ENCODE measurements at regions not wholly inside any gene's neighbourhood (a gene's known extent, or its start where the extent isn't known, plus 50 kb on each side); places are given as distances from the start of the nearest gene placed in this dataset.

- no peak overlapping the region for H4K8ac ChIP-seq (replicated peaks; ENCODE audit: insufficient read length, low read depth, low read length)
- no peak overlapping the region for H2BK20ac ChIP-seq (ENCODE audit: low read depth, low read length, poor library complexity, severe bottlenecking)
- H3K9ac ChIP-seq (ENCODE audit: extremely low read depth, insufficient read length, low read length): no peak overlapping the region
- no peak overlapping the region for H2BK5ac ChIP-seq (ENCODE audit: insufficient read length, low read length)
- no peak overlapping the region for H3K23ac ChIP-seq (ENCODE audit: insufficient read length, low read depth, low read length)
- H4K5ac ChIP-seq (ENCODE audit: insufficient read length, low read depth, low read length): no peak overlapping the region
- H2BK120ac ChIP-seq (ENCODE audit: low read depth, low read length, poor library complexity, severe bottlenecking): no peak overlapping the region
- Mint-ChIP-seq H3K27me3 (ENCODE audit: low read depth) (peaks cover 15% of the 10 kb centered on the region), H3K27ac (no peak overlapping the region), H3K4me1 (peaks cover 0 to 9% of the 10 kb centered on the region in 2 experiments; a peak in 2 of 4 replicates), H3K4me3 (no peak overlapping the region), H3K9me3 (no peaks in the 10 kb centered on the region), H3K36me3 (ENCODE audit: insufficient read depth in 1 of 3, low read depth in 3 of 3) (no peaks in the 10 kb centered on the region)
- H4K91ac ChIP-seq (ENCODE audit: insufficient read length, low read depth, low read length): no peak overlapping the region
- no peaks in the 10 kb centered on the region for H3K79me1 ChIP-seq (ENCODE audit: insufficient read depth, low read depth, low read length, poor library complexity, severe bottlenecking)
- H3K27ac ChIP-seq (ENCODE audit: insufficient read length, low read depth, low read length): no peak overlapping the region
- no peak overlapping the region for H3K56ac ChIP-seq (ENCODE audit: insufficient read length, low read depth, low read length)
- no peak for DNase-seq
- H2BK15ac ChIP-seq (ENCODE audit: low read depth, low read length): no peak overlapping the region
- WGBS (ENCODE audit: extremely low coverage, insufficient read length, low lambda C conversion rate): no CpG with 5 or more reads among the region's 4 CpGs
- H3K4me2 ChIP-seq (ENCODE audit: insufficient read depth, insufficient read length, low read length): no peak overlapping the region
- no peak overlapping the region for H2AK5ac ChIP-seq (ENCODE audit: insufficient read length, low read length)
- no peak for TF ChIP-seq CTCF (conservative IDR thresholded peaks at IDR 0.05)
- H3K27me3 ChIP-seq (ENCODE audit: insufficient read depth, low read length): no peaks in the 10 kb centered on the region
- no peak overlapping the region for H2BK12ac ChIP-seq (ENCODE audit: insufficient read length, low read depth, low read length)
- no peak overlapping the region for H3K14ac ChIP-seq (ENCODE audit: insufficient read depth, low read length)
- no peaks in the 10 kb centered on the region for H3K79me2 ChIP-seq (ENCODE audit: insufficient read depth, low read length)
- no peaks in the 10 kb centered on the region for H3K23me2 ChIP-seq (ENCODE audit: insufficient read length, low read depth, low read length, poor library complexity, severe bottlenecking)
- no peak overlapping the region for H3T11ph ChIP-seq (ENCODE audit: low read length)
- H2AFZ ChIP-seq (ENCODE audit: low read length): no peak overlapping the region
- no peaks in the 10 kb centered on the region for H3K9me3 ChIP-seq (ENCODE audit: control insufficient read depth, low read depth, low read length)
- H4K20me1 ChIP-seq (ENCODE audit: control insufficient read depth, insufficient read depth, insufficient read length): no peaks in the 10 kb centered on the region
- H3K4me1 ChIP-seq (ENCODE audit: insufficient read depth, low read length): no peaks in the 10 kb centered on the region
- H3K18ac ChIP-seq (ENCODE audit: insufficient read length, low read depth, low read length): no peak overlapping the region
- no peak overlapping the region for H3K4ac ChIP-seq (ENCODE audit: low read depth, low read length)
These were observed 93.2 kb upstream of the ALX4 start for GRCh38 chr11:44403176-44403575.
